Vagina (tissue), 2 donors: ENCODE measurements at regions not wholly inside any gene's neighbourhood (a gene's known extent, or its start where the extent isn't known, plus 50 kb on each side); places are given as distances from the start of the nearest gene placed in this dataset.

Source experiments
- DNase-seq, 2 donors: peaks; one replicate each; pipeline ENCODE4 v3.0.0-alpha.2; 2017; ENCODE audit errors: extremely low spot score in 2 of 2
- H3K27ac ChIP-seq: fragments of 200-600 bp; sonication (generic); one replicate; pipeline ENCODE4 v1.5.1; 2019
- H3K27me3 ChIP-seq: fragments of 200-600 bp; sonication (generic); one replicate; pipeline ENCODE4 v1.5.1; 2019
- H3K36me3 ChIP-seq, 2 donors: fragments of 200-600 bp; sonication (generic); one replicate each; pipeline ENCODE4 v1.5.1; 2017 to 2019
- H3K4me1 ChIP-seq: fragments of 200-600 bp; sonication (generic); one replicate; pipeline ENCODE4 v1.5.1; 2019
- H3K4me3 ChIP-seq, 2 donors: fragments of 200-600 bp; sonication (generic); 1 replicate in 1 of 2; 2 replicates in 1 of 2; pipeline ENCODE4 v1.5.1; 2016 to 2019
- H3K9me3 ChIP-seq: fragments of 200-600 bp; sonication (generic); one replicate; pipeline ENCODE4 v1.5.1; 2019
- CTCF ChIP-seq, 3 experiments: fragments of 450-650 bp in 2 of 3; fragments of 200-600 bp in 1 of 3; sonication (generic) in 1 of 3; IDR thresholded peaks; one replicate each; pipeline ENCODE4 v1.5.1; 2017 to 2019; ENCODE audit warnings: antibody characterized with exemption in 3 of 3, mild to moderate bottlenecking in 2 of 3, moderate library complexity in 2 of 3
- POLR2A ChIP-seq, 2 donors: fragments of 450-650 bp; IDR thresholded peaks; one replicate each; pipeline ENCODE4 v1.6.1; 2017; ENCODE audit warnings: antibody characterized with exemption in 2 of 2, mild to moderate bottlenecking in 2 of 2, moderate library complexity in 2 of 2
- POLR2AphosphoS5 ChIP-seq, 2 donors: sonication (generic); formaldehyde crosslinking; IDR thresholded peaks; one replicate each; pipeline ENCODE4 v1.9.0; 2017; ENCODE audit warnings: antibody characterized with exemption in 2 of 2, mild to moderate bottlenecking in 2 of 2, low read depth in 1 of 2; ENCODE audit not compliant: insufficient read depth in 1 of 2
- intact Hi-C: fragments of 100-400 bp; cut with DNase I; formaldehyde crosslinking; loops from one replicate; pipeline ENCODE4 v1.15.1; 2023

DNA sequence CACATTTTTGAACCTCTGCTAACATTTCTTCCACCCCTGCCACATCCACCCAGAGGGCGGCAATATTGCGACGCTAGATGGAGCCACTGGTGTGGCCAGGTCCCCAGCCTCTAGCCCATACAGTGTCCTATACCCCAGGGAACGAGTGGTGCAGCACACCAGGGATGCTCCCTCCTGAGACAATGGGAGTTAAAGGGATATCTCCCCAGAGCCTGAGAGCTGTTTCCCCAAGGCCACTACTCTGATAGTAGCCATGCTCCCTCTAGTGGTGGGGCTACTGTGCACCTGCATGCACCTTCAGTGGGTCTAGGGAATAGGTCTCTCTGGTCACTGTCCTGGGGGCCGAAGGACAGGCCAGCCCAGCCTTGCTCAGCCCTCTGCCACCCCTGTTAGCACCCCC, 336.4 kb upstream of the FSHR start:
- intact Hi-C loops = no loop called here
- Histone ChIP-seq H3K4me1 (no peaks in the 10 kb centered on the region), H3K27me3 (no peaks in the 10 kb centered on the region), H3K27ac (no peak overlapping the region), H3K36me3 (no peaks in the 10 kb centered on the region), H3K4me3 (no peak overlapping the region), H3K9me3 (no peaks in the 10 kb centered on the region)
- TF ChIP-seq POLR2A (IDR thresholded peaks at IDR 0.05) = no peak
- no peak for TF ChIP-seq CTCF (IDR thresholded peaks at IDR 0.05)
- no peak for TF ChIP-seq POLR2AphosphoS5 (IDR thresholded peaks at IDR 0.05; ENCODE audit: insufficient read depth in 1 of 2, low read depth in 1 of 2)
- no peak for DNase-seq

GRCh38 chr2:49487139-49487538, 332.8 kb upstream of the FSHR start:
- DNase-seq = no peak
- no peaks in the 10 kb centered on the region for H3K27me3 ChIP-seq
- TF ChIP-seq POLR2A (IDR thresholded peaks at IDR 0.05) (no peak), POLR2AphosphoS5 (IDR thresholded peaks at IDR 0.05; ENCODE audit: insufficient read depth in 1 of 2, low read depth in 1 of 2) (no peak), CTCF (IDR thresholded peaks at IDR 0.05) (no peak)
- no peaks in the 10 kb centered on the region for H3K36me3 ChIP-seq
- no peaks in the 10 kb centered on the region for H3K9me3 ChIP-seq
- no peak overlapping the region for H3K27ac ChIP-seq
- intact Hi-C loops = no loop called here
- no peak overlapping the region for H3K4me3 ChIP-seq
- H3K4me1 ChIP-seq = no peaks in the 10 kb centered on the region

DNA sequence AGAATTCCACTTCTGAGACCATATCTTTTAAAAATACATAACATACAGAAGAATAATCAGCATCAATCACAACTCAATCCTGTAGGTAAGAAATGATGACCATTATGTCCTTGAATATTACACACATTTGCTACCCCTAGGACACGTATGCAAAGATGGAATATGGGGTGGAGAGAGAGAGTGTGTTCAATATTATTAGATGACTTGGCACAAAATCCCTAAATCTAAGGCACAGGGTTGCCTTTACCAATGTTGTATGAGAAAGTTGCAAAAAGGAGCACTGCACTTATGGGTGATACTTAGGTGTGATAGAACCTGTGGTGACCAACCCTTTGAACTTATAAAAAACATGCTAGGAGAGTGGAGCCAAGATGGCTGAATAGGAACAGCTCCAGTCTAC, 326.2 kb upstream of the FSHR start:
- no peaks in the 10 kb centered on the region for H3K4me1 ChIP-seq
- H3K36me3 ChIP-seq = no peaks in the 10 kb centered on the region
- H3K27me3 ChIP-seq = no peaks in the 10 kb centered on the region
- H3K27ac ChIP-seq = no peak overlapping the region
- no peaks in the 10 kb centered on the region for H3K9me3 ChIP-seq
- DNase-seq = no peak
- no peak overlapping the region for H3K4me3 ChIP-seq
- intact Hi-C loops = no loop called here
- TF ChIP-seq POLR2A (IDR thresholded peaks at IDR 0.05) (no peak), POLR2AphosphoS5 (IDR thresholded peaks at IDR 0.05; ENCODE audit: insufficient read depth in 1 of 2, low read depth in 1 of 2) (no peak), CTCF (IDR thresholded peaks at IDR 0.05) (no peak)

GRCh38 chr2:49465157-49465831, 311.0 kb upstream of the FSHR start:
- TF ChIP-seq CTCF (IDR thresholded peaks at IDR 0.05) (no peak), POLR2A (IDR thresholded peaks at IDR 0.05) (no peak), POLR2AphosphoS5 (IDR thresholded peaks at IDR 0.05; ENCODE audit: insufficient read depth in 1 of 2, low read depth in 1 of 2) (no peak)
- H3K36me3 ChIP-seq = no peaks in the 10 kb centered on the region
- H3K27me3 ChIP-seq = no peaks in the 10 kb centered on the region

GRCh38 chr2:49459314-49459993, 305.1 kb upstream of the FSHR start:
- no peak for TF ChIP-seq POLR2A (IDR thresholded peaks at IDR 0.05)
- TF ChIP-seq CTCF (IDR thresholded peaks at IDR 0.05) = no peak
- TF ChIP-seq POLR2AphosphoS5 (IDR thresholded peaks at IDR 0.05; ENCODE audit: insufficient read depth in 1 of 2, low read depth in 1 of 2) = no peak
- DNase-seq = no peak
- Histone ChIP-seq H3K36me3 (no peaks in the 10 kb centered on the region), H3K27ac (no peak overlapping the region), H3K27me3 (no peaks in the 10 kb centered on the region), H3K9me3 (no peaks in the 10 kb centered on the region), H3K4me1 (no peaks in the 10 kb centered on the region), H3K4me3 (no peak overlapping the region)
- intact Hi-C loops = no loop called here

More at GRCh38 chr2:49465157-49465831, 311.0 kb upstream of the FSHR start:
- Histone ChIP-seq H3K4me3 (no peak overlapping the region), H3K27ac (no peak overlapping the region), H3K4me1 (no peaks in the 10 kb centered on the region), H3K9me3 (no peaks in the 10 kb centered on the region)
- intact Hi-C loops = no loop called here
- no peak for DNase-seq
